ENCODE measurements at regions not wholly inside any gene's neighbourhood (a gene's known extent, or its start where the extent isn't known, plus 50 kb on each side); places are given as distances from the start of the nearest gene placed in this dataset.

GRCh38 chr1:185668013-185668412 lies 66.2 kb upstream of the HMCN1 start:
- TF ChIP-seq ELF1 (IDR thresholded peaks at IDR 0.05), result no peak
- no peak for TF ChIP-seq MEF2A (IDR thresholded peaks at IDR 0.05; ENCODE audit: borderline replicate concordance, low read depth)
- TF ChIP-seq CTCF (IDR thresholded peaks at IDR 0.05), result no peak
- TF ChIP-seq REST (IDR thresholded peaks at IDR 0.05; ENCODE audit: low read depth, low read length), result no peak
- TF ChIP-seq TCF12 (IDR thresholded peaks at IDR 0.05), result no peak
- TF ChIP-seq FOXJ3 (CRISPR knock-in tag; IDR thresholded peaks at IDR 0.05), result no peak
- TF ChIP-seq YY1 (IDR thresholded peaks at IDR 0.05; ENCODE audit: low read depth), result no peak
- no peak for TF ChIP-seq MXI1 (IDR thresholded peaks at IDR 0.05; ENCODE audit: low read depth, low read length)
